KMS-11 (cell line): ENCODE measurements at regions not wholly inside any gene's neighbourhood (a gene's known extent, or its start where the extent isn't known, plus 50 kb on each side); places are given as distances from the start of the nearest gene placed in this dataset.

Source experiments
- H2AFZ ChIP-seq: fragments of 200-600 bp; sonication (generic); 2 replicates; pipeline ENCODE4 v1.6.1; 2016; ENCODE audit warnings: antibody characterized with exemption, mixed run types, low read depth
- H3K27ac ChIP-seq: fragments of 200-600 bp; sonication (generic); 2 replicates; pipeline ENCODE4 v1.6.1; 2016; ENCODE audit warnings: mild to moderate bottlenecking, mixed run types
- H3K27me3 ChIP-seq: fragments of 200-600 bp; sonication (generic); 2 replicates; pipeline ENCODE4 v1.6.1; 2017; ENCODE audit warnings: mild to moderate bottlenecking, low read depth, mixed run types, moderate library complexity; ENCODE audit not compliant: insufficient read depth
- H3K36me3 ChIP-seq: fragments of 200-600 bp; sonication (generic); 2 replicates; pipeline ENCODE4 v1.6.1; 2017; ENCODE audit warnings: mild to moderate bottlenecking, mixed run types; ENCODE audit not compliant: insufficient read depth
- H3K4me1 ChIP-seq: fragments of 200-600 bp; sonication (generic); 2 replicates; pipeline ENCODE4 v1.6.1; 2016; ENCODE audit warnings: mild to moderate bottlenecking, low read depth, mixed run types; ENCODE audit not compliant: poor library complexity, severe bottlenecking
- H3K4me2 ChIP-seq: fragments of 200-600 bp; sonication (generic); 2 replicates; pipeline ENCODE4 v1.7.0; 2016; ENCODE audit warnings: mild to moderate bottlenecking, mixed run types
- H3K4me3 ChIP-seq: fragments of 200-600 bp; sonication (generic); IDR thresholded peaks from 2 replicates; pipeline ENCODE4 v1.6.1; 2017; ENCODE audit warnings: low read depth, low read length, mixed read lengths; ENCODE audit not compliant: insufficient read depth
- H3K79me2 ChIP-seq: fragments of 200-600 bp; sonication (generic); 2 replicates; pipeline ENCODE4 v1.6.1; 2016; ENCODE audit warnings: low read depth, mixed run types; ENCODE audit not compliant: insufficient read depth
- H3K9ac ChIP-seq: fragments of 200-600 bp; sonication (generic); 2 replicates; pipeline ENCODE4 v1.6.1; 2016; ENCODE audit warnings: mild to moderate bottlenecking, mixed run types
- H4K20me1 ChIP-seq: fragments of 200-600 bp; sonication (generic); 2 replicates; pipeline ENCODE4 v1.6.1; 2016; ENCODE audit warnings: mild to moderate bottlenecking, mixed run types; ENCODE audit not compliant: insufficient read depth
- TF ChIP-seq, protein P1 (sequence below): fragments of 200-600 bp; sonication (generic); conservative IDR thresholded peaks from 2 replicates; pipeline ENCODE4 v1.6.1; 2017; ENCODE audit warnings: low read depth, mild to moderate bottlenecking, antibody characterized with exemption, low read length, moderate library complexity, mixed read lengths

DNA sequence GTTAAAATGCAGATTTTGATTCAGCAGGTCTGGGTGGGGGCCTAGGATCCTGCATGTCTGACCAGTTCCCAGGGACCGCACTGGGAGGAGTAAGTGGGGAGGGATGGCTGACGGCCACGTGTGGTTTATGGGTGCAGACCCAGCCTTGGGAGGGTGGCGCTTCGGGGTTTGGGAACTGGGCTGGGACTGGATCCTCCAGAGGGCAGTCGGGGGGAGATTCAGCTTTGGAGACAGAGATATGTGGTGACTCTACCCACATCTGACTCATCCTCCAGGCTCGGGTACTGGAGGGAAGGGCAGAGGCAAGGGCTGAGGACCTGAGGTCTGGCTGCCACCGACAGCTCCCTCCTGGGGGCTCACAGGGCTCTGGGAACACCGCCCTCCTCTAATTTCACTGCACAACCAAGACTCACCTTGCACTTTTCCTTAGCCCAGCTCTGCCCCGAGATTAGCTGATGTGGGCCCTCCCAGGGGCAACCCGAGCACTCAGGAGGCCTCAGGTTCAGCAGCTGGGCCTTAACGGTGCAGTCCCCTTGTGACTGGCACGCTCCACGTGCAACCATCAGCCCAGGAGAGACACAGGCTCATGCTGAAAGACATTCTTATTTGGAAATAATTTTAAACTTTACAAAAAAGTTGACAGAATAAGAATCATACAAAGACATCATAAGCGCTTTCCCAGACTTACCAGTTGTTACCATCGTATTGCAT lies 172.8 kb upstream of the PMEPA1 start:
- Histone ChIP-seq H4K20me1 (no peaks in the 10 kb centered on the region), H3K27ac (no peak overlapping the region), H3K27me3 (peaks cover 22% of the 10 kb centered on the region; the same call in 1 of the 2 replicates), H3K36me3 (no peaks in the 10 kb centered on the region), H3K9ac (no peak overlapping the region), H3K79me2 (no peaks in the 10 kb centered on the region), H3K4me3 (no peak overlapping the region), H3K4me2 (no peak overlapping the region), H3K4me1 (no peaks in the 10 kb centered on the region), H2AFZ (no peak overlapping the region)
- TF ChIP-seq, protein P1, sequence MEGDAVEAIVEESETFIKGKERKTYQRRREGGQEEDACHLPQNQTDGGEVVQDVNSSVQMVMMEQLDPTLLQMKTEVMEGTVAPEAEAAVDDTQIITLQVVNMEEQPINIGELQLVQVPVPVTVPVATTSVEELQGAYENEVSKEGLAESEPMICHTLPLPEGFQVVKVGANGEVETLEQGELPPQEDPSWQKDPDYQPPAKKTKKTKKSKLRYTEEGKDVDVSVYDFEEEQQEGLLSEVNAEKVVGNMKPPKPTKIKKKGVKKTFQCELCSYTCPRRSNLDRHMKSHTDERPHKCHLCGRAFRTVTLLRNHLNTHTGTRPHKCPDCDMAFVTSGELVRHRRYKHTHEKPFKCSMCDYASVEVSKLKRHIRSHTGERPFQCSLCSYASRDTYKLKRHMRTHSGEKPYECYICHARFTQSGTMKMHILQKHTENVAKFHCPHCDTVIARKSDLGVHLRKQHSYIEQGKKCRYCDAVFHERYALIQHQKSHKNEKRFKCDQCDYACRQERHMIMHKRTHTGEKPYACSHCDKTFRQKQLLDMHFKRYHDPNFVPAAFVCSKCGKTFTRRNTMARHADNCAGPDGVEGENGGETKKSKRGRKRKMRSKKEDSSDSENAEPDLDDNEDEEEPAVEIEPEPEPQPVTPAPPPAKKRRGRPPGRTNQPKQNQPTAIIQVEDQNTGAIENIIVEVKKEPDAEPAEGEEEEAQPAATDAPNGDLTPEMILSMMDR = no peak

DNA sequence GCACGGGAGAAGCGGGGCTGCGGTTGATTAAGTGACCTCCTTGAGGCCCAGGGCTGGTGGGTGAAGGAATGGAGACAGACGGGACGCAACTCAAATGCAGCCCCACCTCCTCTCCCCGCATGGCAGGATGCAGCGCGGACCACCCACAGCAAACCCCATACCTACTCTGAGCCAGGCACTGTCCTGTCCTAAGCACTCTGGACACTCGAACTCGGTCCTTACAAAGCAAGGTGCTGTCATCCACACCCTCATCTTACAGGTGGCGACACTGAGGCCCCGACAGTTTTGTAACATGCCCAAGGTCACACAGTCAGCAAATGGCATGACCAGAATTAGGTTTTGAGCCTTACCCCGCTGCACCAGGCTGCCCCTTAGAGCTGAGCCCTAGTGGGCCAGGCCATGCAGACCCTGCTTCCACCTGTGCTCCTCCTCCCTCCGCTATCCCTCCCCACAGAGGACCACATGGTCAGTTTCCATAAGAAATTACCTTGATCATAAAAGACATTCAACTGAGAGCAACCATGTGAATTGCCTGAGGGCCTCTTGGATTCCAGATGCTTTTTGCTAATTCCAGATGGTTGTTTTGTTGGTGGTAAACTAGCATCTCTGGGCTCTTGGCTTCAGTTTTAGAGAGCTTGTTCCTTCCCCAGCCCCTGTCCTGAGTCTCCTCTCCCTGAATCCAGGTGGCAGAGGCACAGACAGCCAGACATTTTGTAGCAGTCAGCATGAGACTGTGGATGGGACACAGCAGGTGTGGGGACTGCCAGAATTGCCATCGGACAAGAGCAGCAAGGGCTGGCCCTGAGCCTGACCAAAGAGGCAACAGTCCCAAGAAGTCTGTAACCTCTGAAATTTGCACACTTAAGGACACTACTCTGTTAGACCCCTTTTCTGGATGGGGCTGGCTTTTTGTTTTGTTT lies 171.9 kb upstream of the PMEPA1 start:
- Histone ChIP-seq H3K27ac (no peak overlapping the region), H3K27me3 (peaks cover 27% of the 10 kb centered on the region), H3K4me2 (no peak overlapping the region), H3K4me3 (no peak overlapping the region), H3K79me2 (no peaks in the 10 kb centered on the region), H3K9ac (no peak overlapping the region), H2AFZ (no peak overlapping the region), H3K4me1 (no peaks in the 10 kb centered on the region), H3K36me3 (no peaks in the 10 kb centered on the region), H4K20me1 (no peaks in the 10 kb centered on the region)
- TF ChIP-seq, protein P1 = no peak

DNA sequence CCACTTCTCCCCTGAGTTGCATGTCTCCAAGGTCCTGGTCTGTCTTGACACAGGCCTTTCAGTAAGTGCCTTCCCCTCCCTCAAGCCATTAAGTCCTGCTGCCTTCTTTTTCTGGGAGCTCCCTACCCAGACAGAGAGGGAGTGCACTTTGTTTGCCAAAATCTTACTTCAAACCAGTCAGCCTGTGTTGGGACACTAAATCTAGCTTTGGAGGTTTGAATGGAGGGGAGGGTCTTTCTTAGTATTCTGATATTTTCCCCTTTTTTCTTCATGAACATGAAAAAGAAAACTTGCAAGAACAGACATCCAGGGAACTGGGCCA lies 170.7 kb upstream of the PMEPA1 start:
- Histone ChIP-seq H4K20me1 (no peaks in the 10 kb centered on the region), H3K27ac (no peak overlapping the region), H3K4me1 (no peaks in the 10 kb centered on the region), H3K4me2 (no peak overlapping the region), H3K4me3 (no peak overlapping the region), H2AFZ (no peak overlapping the region), H3K79me2 (no peaks in the 10 kb centered on the region), H3K27me3 (peaks cover 27% of the 10 kb centered on the region), H3K9ac (no peak overlapping the region), H3K36me3 (no peaks in the 10 kb centered on the region)
- TF ChIP-seq, protein P1 = no peak

DNA sequence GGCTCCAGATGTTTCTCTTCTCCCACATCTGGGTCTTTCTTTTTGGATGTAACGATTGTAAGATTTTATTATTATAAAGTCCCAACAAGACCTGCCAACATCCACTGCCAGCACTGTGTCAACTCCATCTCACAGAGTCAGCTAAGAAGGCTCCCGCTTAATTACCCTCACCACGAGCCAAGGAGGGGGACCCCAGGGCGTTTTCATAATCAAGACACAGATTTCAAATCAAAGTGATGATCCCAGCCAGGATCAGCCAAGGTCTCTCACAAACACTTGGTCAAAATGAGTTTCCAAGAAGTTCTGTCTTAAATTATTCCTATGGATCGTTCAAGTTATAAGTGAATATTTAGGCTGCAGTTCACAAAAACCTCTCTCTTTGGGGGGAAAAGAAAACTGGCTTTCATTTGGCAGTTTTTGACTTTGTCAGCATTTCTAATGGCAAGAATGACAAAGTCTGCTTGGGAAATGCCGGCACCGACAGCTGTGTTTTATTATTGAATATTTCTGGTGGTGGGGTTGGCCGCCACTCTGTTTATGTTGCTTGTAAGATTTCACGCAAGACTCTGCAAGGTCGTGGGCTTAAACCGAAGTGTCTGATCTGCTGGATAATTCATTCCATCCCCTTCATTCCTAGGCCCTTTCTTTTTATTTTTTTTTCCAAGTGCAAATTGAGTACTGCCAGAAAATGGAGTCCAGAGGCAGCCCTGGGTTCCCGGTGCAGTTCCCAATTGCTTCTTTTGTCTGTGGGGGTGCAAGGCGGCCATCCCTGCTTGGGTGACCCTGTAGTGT lies 170.2 kb upstream of the PMEPA1 start:
- H3K4me2 ChIP-seq = no peak overlapping the region
- no peaks in the 10 kb centered on the region for H3K4me1 ChIP-seq
- H3K79me2 ChIP-seq = no peaks in the 10 kb centered on the region
- peaks cover 27% of the 10 kb centered on the region for H3K27me3 ChIP-seq
- H3K27ac ChIP-seq = no peak overlapping the region
- no peak overlapping the region for H3K4me3 ChIP-seq
- H2AFZ ChIP-seq = no peak overlapping the region
- TF ChIP-seq, protein P1 = no peak
- no peaks in the 10 kb centered on the region for H3K36me3 ChIP-seq
- H4K20me1 ChIP-seq = no peaks in the 10 kb centered on the region
- H3K9ac ChIP-seq = no peak overlapping the region
